ENCODE measurements at regions not wholly inside any gene's neighbourhood (a gene's known extent, or its start where the extent isn't known, plus 50 kb on each side); places are given as distances from the start of the nearest gene placed in this dataset.

GRCh38 chr20:24146231-24146634, 157.7 kb upstream of the GGTLC1 start:
- TF ChIP-seq CTCF (conservative IDR thresholded peaks at IDR 0.05 in 1 of 2, IDR thresholded peaks at IDR 0.05 in 1 of 2; ENCODE audit: low read depth in 1 of 2, low read length in 2 of 2) (no peak), EZH2 (IDR thresholded peaks at IDR 0.05; ENCODE audit: low read length, missing control alignments) (no peak)
